ENCODE measurements at regions not wholly inside any gene's neighbourhood (a gene's known extent, or its start where the extent isn't known, plus 50 kb on each side); places are given as distances from the start of the nearest gene placed in this dataset.

GRCh38 chr4:10333942-10334341, 123.3 kb downstream of the ZNF518B start:
- DNase-seq (ENCODE audit: extremely low spot score, unreplicated experiment) = no peak
- Mint-ChIP-seq H3K36me3 (ENCODE audit: unreplicated experiment) (no peaks in the 10 kb centered on the region), H3K27ac (ENCODE audit: unreplicated experiment) (no peak overlapping the region), H3K9me3 (ENCODE audit: unreplicated experiment) (no peaks in the 10 kb centered on the region), H3K4me1 (ENCODE audit: unreplicated experiment) (peaks cover 11% of the 10 kb centered on the region), H3K27me3 (ENCODE audit: unreplicated experiment) (no peaks in the 10 kb centered on the region), H3K4me3 (ENCODE audit: unreplicated experiment) (no peak overlapping the region)
- no peak for TF ChIP-seq CTCF (IDR thresholded peaks at IDR 0.05)

- H3K27ac Mint-ChIP-seq (ENCODE audit: unreplicated experiment) = no peak overlapping the region
- no peaks in the 10 kb centered on the region for H3K36me3 Mint-ChIP-seq (ENCODE audit: unreplicated experiment)
- no peak for DNase-seq (ENCODE audit: extremely low spot score, unreplicated experiment)
- no peak overlapping the region for H3K4me3 Mint-ChIP-seq (ENCODE audit: unreplicated experiment)
- TF ChIP-seq CTCF (IDR thresholded peaks at IDR 0.05) = no peak
- H3K9me3 Mint-ChIP-seq (ENCODE audit: unreplicated experiment) = no peaks in the 10 kb centered on the region
- H3K4me1 Mint-ChIP-seq (ENCODE audit: unreplicated experiment) = no peaks in the 10 kb centered on the region
- peaks cover 7% of the 10 kb centered on the region for H3K27me3 Mint-ChIP-seq (ENCODE audit: unreplicated experiment)
Observed at GRCh38 chr4:10326075-10326474, 131.2 kb downstream of the ZNF518B start.

GRCh38 chr4:10321931-10322330, 135.3 kb downstream of the ZNF518B start:
- Mint-ChIP-seq H3K27me3 (ENCODE audit: unreplicated experiment) (peaks cover 7% of the 10 kb centered on the region), H3K36me3 (ENCODE audit: unreplicated experiment) (no peaks in the 10 kb centered on the region), H3K27ac (ENCODE audit: unreplicated experiment) (no peak overlapping the region), H3K4me3 (ENCODE audit: unreplicated experiment) (no peak overlapping the region), H3K9me3 (ENCODE audit: unreplicated experiment) (no peaks in the 10 kb centered on the region), H3K4me1 (ENCODE audit: unreplicated experiment) (no peaks in the 10 kb centered on the region)
- DNase-seq (ENCODE audit: extremely low spot score, unreplicated experiment) = no peak
- no peak for TF ChIP-seq CTCF (IDR thresholded peaks at IDR 0.05)

- no peak overlapping the region for H3K4me3 Mint-ChIP-seq (ENCODE audit: unreplicated experiment)
Observed at GRCh38 chr4:10320130-10320529, 137.1 kb downstream of the ZNF518B start.

GRCh38 chr4:10317345-10317744, 139.9 kb downstream of the ZNF518B start:
- H3K27ac Mint-ChIP-seq (ENCODE audit: unreplicated experiment) = no peak overlapping the region
- no peak overlapping the region for H3K4me3 Mint-ChIP-seq (ENCODE audit: unreplicated experiment)
- no peak for TF ChIP-seq CTCF (IDR thresholded peaks at IDR 0.05)
- H3K27me3 Mint-ChIP-seq (ENCODE audit: unreplicated experiment) = peaks cover 2% of the 10 kb centered on the region
- H3K9me3 Mint-ChIP-seq (ENCODE audit: unreplicated experiment) = no peaks in the 10 kb centered on the region
- no peaks in the 10 kb centered on the region for H3K36me3 Mint-ChIP-seq (ENCODE audit: unreplicated experiment)
- H3K4me1 Mint-ChIP-seq (ENCODE audit: unreplicated experiment) = no peaks in the 10 kb centered on the region
- DNase-seq (ENCODE audit: extremely low spot score, unreplicated experiment) = no peak

More at GRCh38 chr4:10320130-10320529, 137.1 kb downstream of the ZNF518B start:
- Mint-ChIP-seq H3K27ac (ENCODE audit: unreplicated experiment) (no peak overlapping the region), H3K9me3 (ENCODE audit: unreplicated experiment) (no peaks in the 10 kb centered on the region), H3K36me3 (ENCODE audit: unreplicated experiment) (no peaks in the 10 kb centered on the region), H3K27me3 (ENCODE audit: unreplicated experiment) (peaks cover 7% of the 10 kb centered on the region), H3K4me1 (ENCODE audit: unreplicated experiment) (no peaks in the 10 kb centered on the region)
- no peak for DNase-seq (ENCODE audit: extremely low spot score, unreplicated experiment)
- no peak for TF ChIP-seq CTCF (IDR thresholded peaks at IDR 0.05)
